ENCODE measurements at regions not wholly inside any gene's neighbourhood (a gene's known extent, or its start where the extent isn't known, plus 50 kb on each side); places are given as distances from the start of the nearest gene placed in this dataset.

- Histone ChIP-seq H3K4me2 (ENCODE audit: low read length) (no peak overlapping the region), H3K36me3 (ENCODE audit: insufficient read depth, low read length) (no peaks in the 10 kb centered on the region), H3K79me2 (replicated peaks; ENCODE audit: insufficient read depth, low read length) (no peaks in the 10 kb centered on the region), H3K4me3 (ENCODE audit: low read length) (no peak overlapping the region), H3K9ac (ENCODE audit: low read length) (no peak overlapping the region), H3K9me3 (ENCODE audit: low read length) (no peaks in the 10 kb centered on the region), H2AFZ (ENCODE audit: low read depth, low read length) (no peak overlapping the region), H4K20me1 (ENCODE audit: insufficient read depth) (no peaks in the 10 kb centered on the region), H3K9me2 (ENCODE audit: insufficient read depth, low read length) (no peaks in the 10 kb centered on the region), H3K27me3 (ENCODE audit: insufficient read depth, low read depth, low read length) (no peaks in the 10 kb centered on the region), H3K27ac (ENCODE audit: low read length) (no peak overlapping the region), H3F3A (ENCODE audit: insufficient read depth, low read length, poor library complexity, severe bottlenecking) (no peaks in the 10 kb centered on the region)
- TF ChIP-seq EZH2 (IDR thresholded peaks at IDR 0.05; ENCODE audit: borderline replicate concordance, insufficient read depth, low read length, poor library complexity, severe bottlenecking), result no peak
- TF ChIP-seq RAD21 (conservative IDR thresholded peaks at IDR 0.05), result no peak
- TF ChIP-seq REST (IDR thresholded peaks at IDR 0.05; ENCODE audit: borderline replicate concordance), result no peak
- TF ChIP-seq CTCF (IDR thresholded peaks at IDR 0.05; ENCODE audit: poor library complexity, severe bottlenecking), result no peak
- TF ChIP-seq MXI1 (conservative IDR thresholded peaks at IDR 0.05; ENCODE audit: poor library complexity, severe bottlenecking), result no peak
- TF ChIP-seq EP300 (conservative IDR thresholded peaks at IDR 0.05; ENCODE audit: poor library complexity, severe bottlenecking), result no peak
- TF ChIP-seq TAF1 (IDR thresholded peaks at IDR 0.05; ENCODE audit: low read depth), result no peak
- no peak for TF ChIP-seq SMC3 (conservative IDR thresholded peaks at IDR 0.05; ENCODE audit: poor library complexity)
- TF ChIP-seq POLR2AphosphoS5 (IDR thresholded peaks at IDR 0.05), result no peak
These were observed 129.1 kb upstream of the AFF2 start for GRCh38 chrX:148371291-148371690.

- no peaks in the 10 kb centered on the region for H3K36me3 ChIP-seq (ENCODE audit: insufficient read depth, low read length)
These were observed 127.5 kb upstream of the AFF2 start for GRCh38 chrX:148372925-148373324.

More at GRCh38 chrX:148372925-148373324, 127.5 kb upstream of the AFF2 start:
- H3K27ac ChIP-seq (ENCODE audit: low read length), result no peak overlapping the region
- no peak overlapping the region for H2AFZ ChIP-seq (ENCODE audit: low read depth, low read length)
- H3K9me3 ChIP-seq (ENCODE audit: low read length), result no peaks in the 10 kb centered on the region
- H4K20me1 ChIP-seq (ENCODE audit: insufficient read depth), result no peaks in the 10 kb centered on the region
- no peak overlapping the region for H3K4me3 ChIP-seq (ENCODE audit: low read length)
- no peaks in the 10 kb centered on the region for H3F3A ChIP-seq (ENCODE audit: insufficient read depth, low read length, poor library complexity, severe bottlenecking)
- TF ChIP-seq MXI1 (conservative IDR thresholded peaks at IDR 0.05; ENCODE audit: poor library complexity, severe bottlenecking), result no peak
- no peak for TF ChIP-seq POLR2AphosphoS5 (IDR thresholded peaks at IDR 0.05)
- TF ChIP-seq EP300 (conservative IDR thresholded peaks at IDR 0.05; ENCODE audit: poor library complexity, severe bottlenecking), result no peak
- TF ChIP-seq RAD21 (conservative IDR thresholded peaks at IDR 0.05), result no peak
- no peak for TF ChIP-seq SMC3 (conservative IDR thresholded peaks at IDR 0.05; ENCODE audit: poor library complexity)
- no peak for TF ChIP-seq REST (IDR thresholded peaks at IDR 0.05; ENCODE audit: borderline replicate concordance)
- no peak for TF ChIP-seq CTCF (IDR thresholded peaks at IDR 0.05; ENCODE audit: poor library complexity, severe bottlenecking)
- TF ChIP-seq TAF1 (IDR thresholded peaks at IDR 0.05; ENCODE audit: low read depth), result no peak
- TF ChIP-seq EZH2 (IDR thresholded peaks at IDR 0.05; ENCODE audit: borderline replicate concordance, insufficient read depth, low read length, poor library complexity, severe bottlenecking), result no peak
- H3K27me3 ChIP-seq (ENCODE audit: insufficient read depth, low read depth, low read length), result no peaks in the 10 kb centered on the region
- H3K9ac ChIP-seq (ENCODE audit: low read length), result no peak overlapping the region
- no peaks in the 10 kb centered on the region for H3K9me2 ChIP-seq (ENCODE audit: insufficient read depth, low read length)
- no peak overlapping the region for H3K4me2 ChIP-seq (ENCODE audit: low read length)
- no peaks in the 10 kb centered on the region for H3K79me2 ChIP-seq (replicated peaks; ENCODE audit: insufficient read depth, low read length)

All from neural cell (in vitro differentiated cells).